ENCODE measurements at regions not wholly inside any gene's neighbourhood (a gene's known extent, or its start where the extent isn't known, plus 50 kb on each side); places are given as distances from the start of the nearest gene placed in this dataset.

- intact Hi-C loops (cut with DNase I; ENCODE audit: low total_unique reads): no loop called here
- 87 to 93% methylated on average over 3 of the region's 3 CpGs for WGBS, 2 donors
- H3K4me3 ChIP-seq (ENCODE audit: low read depth, poor library complexity, severe bottlenecking): no peak overlapping the region
- DNase-seq (ENCODE audit: low spot score in 2 of 2): no peak
- TF ChIP-seq POLR2A (IDR thresholded peaks at IDR 0.05) (no peak), CTCF (IDR thresholded peaks at IDR 0.05) (no peak)
Measured at GRCh38 chr3:90052425-90052950, 945.1 kb downstream of the EPHA3 start.

DNA sequence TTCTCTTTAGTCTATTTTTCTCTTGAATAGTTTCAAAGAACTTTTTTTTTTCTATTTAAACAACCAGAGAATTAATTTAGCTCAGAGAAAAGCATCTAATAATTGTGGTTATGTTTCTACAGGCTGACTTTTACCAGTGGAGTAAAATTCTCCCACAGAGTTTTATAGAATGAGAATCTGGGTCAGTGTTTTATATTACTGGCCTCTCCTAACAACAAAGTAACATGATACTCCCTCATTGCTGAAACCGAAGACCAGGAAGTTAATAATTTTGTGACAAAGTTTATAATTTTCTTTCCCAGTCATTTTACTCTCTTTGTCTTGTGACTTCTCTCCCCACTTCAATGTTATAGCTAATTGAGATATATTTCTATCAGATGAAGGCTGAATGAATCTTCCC is 946.9 kb downstream of the EPHA3 start:
- no peak for TF ChIP-seq CTCF (IDR thresholded peaks at IDR 0.05)
- no peak for TF ChIP-seq POLR2A (IDR thresholded peaks at IDR 0.05)
- H3K4me3 ChIP-seq (ENCODE audit: low read depth, poor library complexity, severe bottlenecking): no peak overlapping the region
- DNase-seq (ENCODE audit: low spot score in 2 of 2): no peak
- WGBS, 2 donors: 21 to 27% methylated on average over 1 of the region's 1 CpG
- intact Hi-C loops (cut with DNase I; ENCODE audit: low total_unique reads): no loop called here

DNA sequence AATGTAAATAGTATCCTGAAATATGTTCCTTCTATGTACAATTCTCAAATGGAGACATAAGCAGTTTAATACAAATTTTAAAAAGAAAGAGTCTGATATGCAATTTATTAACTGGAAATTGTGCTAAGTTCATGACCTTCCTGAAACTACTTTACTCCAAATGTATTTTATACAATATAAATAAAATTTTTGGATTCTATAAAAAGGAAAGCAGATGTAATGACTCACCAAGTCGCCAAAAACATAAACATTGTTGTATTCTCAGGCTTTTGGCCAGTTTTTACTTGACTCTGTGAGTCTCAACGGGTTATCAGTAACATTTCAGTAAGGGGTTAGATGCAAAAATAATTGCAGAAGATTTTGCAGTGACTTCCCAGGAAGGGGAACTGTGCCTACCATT is 948.2 kb downstream of the EPHA3 start:
- DNase-seq (ENCODE audit: low spot score in 2 of 2): no peak
- 27 to 31% methylated on average over 2 of the region's 2 CpGs for WGBS, 2 donors
- intact Hi-C loops (cut with DNase I; ENCODE audit: low total_unique reads): no loop called here
- no peak overlapping the region for H3K4me3 ChIP-seq (ENCODE audit: low read depth, poor library complexity, severe bottlenecking)
- TF ChIP-seq POLR2A (IDR thresholded peaks at IDR 0.05): no peak
- TF ChIP-seq CTCF (IDR thresholded peaks at IDR 0.05): no peak

- no peak overlapping the region for H3K4me3 ChIP-seq (ENCODE audit: low read depth, poor library complexity, severe bottlenecking)
- DNase-seq (ENCODE audit: low spot score in 2 of 2): no peak
- TF ChIP-seq CTCF (IDR thresholded peaks at IDR 0.05) (no peak), POLR2A (IDR thresholded peaks at IDR 0.05) (no peak)
- intact Hi-C loops (cut with DNase I; ENCODE audit: low total_unique reads): no loop called here
- 79 to 85% methylated on average over 2 of the region's 2 CpGs for WGBS, 2 donors
Measured at GRCh38 chr3:90056281-90057032, 949.0 kb downstream of the EPHA3 start.

DNA sequence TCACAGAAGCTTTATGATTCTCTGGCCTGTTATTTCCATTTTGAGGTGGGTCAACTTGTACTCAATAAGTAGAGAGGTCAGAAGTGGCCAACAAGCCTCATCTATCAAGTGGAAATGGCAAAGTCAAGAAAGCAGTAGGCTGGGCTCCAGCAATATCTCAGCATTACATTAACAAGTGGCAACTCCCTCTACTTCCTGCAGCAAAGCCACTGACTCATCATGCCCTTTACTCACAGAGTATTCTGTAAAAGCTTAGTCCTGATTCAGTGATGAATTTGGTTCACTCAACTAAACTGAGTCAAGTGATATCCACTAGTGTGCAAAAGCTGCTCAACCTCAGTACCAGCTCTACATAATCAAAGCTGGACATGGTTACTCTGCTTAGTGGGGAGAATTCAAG is 954.6 kb downstream of the EPHA3 start:
- intact Hi-C loops (cut with DNase I; ENCODE audit: low total_unique reads): no loop called here
- DNase-seq (ENCODE audit: low spot score in 2 of 2): no peak
- no peak overlapping the region for H3K4me3 ChIP-seq (ENCODE audit: low read depth, poor library complexity, severe bottlenecking)
- TF ChIP-seq CTCF (IDR thresholded peaks at IDR 0.05): no peak
- TF ChIP-seq POLR2A (IDR thresholded peaks at IDR 0.05): no peak
